HG03457 (cell line): ENCODE measurements at regions not wholly inside any gene's neighbourhood (a gene's known extent, or its start where the extent isn't known, plus 50 kb on each side); places are given as distances from the start of the nearest gene placed in this dataset.
"Not testable (repeated sequence)": the region's sequence is repeated elsewhere in the genome, so short reads cannot be mapped to it uniquely, and the experiment has no call there.

Experiments used
- ATAC-seq: cut with Tn5 transposase; IDR thresholded peaks from one replicate; pipeline ENCODE4 v1.9.1; 2021; ENCODE audit warnings: moderate number of reproducible peaks; ENCODE audit not compliant: unreplicated experiment

GRCh38 chr2:187679454-187679853 lies 125.2 kb upstream of the TFPI start:
- ATAC-seq, result no peak

GRCh38 chr2:187684174-187684573 lies 129.9 kb upstream of the TFPI start:
- no peak for ATAC-seq

- no peak for ATAC-seq
These were observed 132.3 kb upstream of the TFPI start for GRCh38 chr2:187686416-187687024.

GRCh38 chr2:187687585-187687984 lies 133.3 kb upstream of the TFPI start:
- ATAC-seq, result no peak

- ATAC-seq, result no peak
These were observed 135.1 kb upstream of the TFPI start for GRCh38 chr2:187689372-187689771.

GRCh38 chr2:187693923-187694322 lies 139.7 kb upstream of the TFPI start:
- ATAC-seq, result no peak

- not testable (repeated sequence) for ATAC-seq
These were observed 142.4 kb upstream of the TFPI start for GRCh38 chr2:187696644-187697043.

GRCh38 chr2:187698374-187699110 lies 144.3 kb upstream of the TFPI start:
- ATAC-seq, result no peak

- ATAC-seq, result no peak
These were observed 147.9 kb upstream of the TFPI start for GRCh38 chr2:187702157-187702556.

GRCh38 chr2:187708272-187708671 lies 154.0 kb upstream of the TFPI start:
- ATAC-seq, result no peak

GRCh38 chr2:187709065-187709464 lies 154.8 kb upstream of the TFPI start:
- ATAC-seq, result no peak

- ATAC-seq, result no peak
These were observed 156.7 kb upstream of the TFPI start for GRCh38 chr2:187710791-187711521.

- no peak for ATAC-seq
These were observed 161.4 kb upstream of the TFPI start for GRCh38 chr2:187715590-187715989.

GRCh38 chr2:187716301-187716700 lies 162.1 kb upstream of the TFPI start:
- no peak for ATAC-seq

- no peak for ATAC-seq
These were observed 163.9 kb upstream of the TFPI start for GRCh38 chr2:187718092-187718491.

- ATAC-seq, result no peak
These were observed 165.3 kb upstream of the TFPI start for GRCh38 chr2:187719510-187719909.

GRCh38 chr2:187748958-187749357 lies 194.7 kb upstream of the TFPI start:
- no peak for ATAC-seq

- no peak for ATAC-seq
These were observed 195.7 kb upstream of the TFPI start for GRCh38 chr2:187749804-187750431.

GRCh38 chr2:187768995-187769394 lies 214.8 kb upstream of the TFPI start:
- ATAC-seq, result no peak

- no peak for ATAC-seq
These were observed 215.2 kb upstream of the TFPI start for GRCh38 chr2:187769437-187769836.

GRCh38 chr2:187774551-187775071 lies 220.4 kb upstream of the TFPI start:
- ATAC-seq, result peak; percentile 67
